ENCODE measurements at regions not wholly inside any gene's neighbourhood (a gene's known extent, or its start where the extent isn't known, plus 50 kb on each side); places are given as distances from the start of the nearest gene placed in this dataset.
"Not testable (repeated sequence)": the region's sequence is repeated elsewhere in the genome, so short reads cannot be mapped to it uniquely, and the experiment has no call there.

- no peak for DNase-seq (ENCODE audit: low read depth)
- H3K4me3 ChIP-seq (ENCODE audit: low read depth, low read length) = no peak overlapping the region
- TF ChIP-seq CTCF (IDR thresholded peaks at IDR 0.05; ENCODE audit: insufficient read depth, low read depth, low read length, missing control alignments) = no peak
Measured at GRCh38 chr1:87426463-87427249, 98.0 kb downstream of the LMO4 start.

GRCh38 chr1:87428367-87428766, 99.7 kb downstream of the LMO4 start:
- no peak for TF ChIP-seq CTCF (IDR thresholded peaks at IDR 0.05; ENCODE audit: insufficient read depth, low read depth, low read length, missing control alignments)
- no peak for DNase-seq (ENCODE audit: low read depth)
- no peak overlapping the region for H3K4me3 ChIP-seq (ENCODE audit: low read depth, low read length)

- no peak for TF ChIP-seq CTCF (IDR thresholded peaks at IDR 0.05; ENCODE audit: insufficient read depth, low read depth, low read length, missing control alignments)
- H3K4me3 ChIP-seq (ENCODE audit: low read depth, low read length) = no peak overlapping the region
- DNase-seq (ENCODE audit: low read depth) = no peak
Measured at GRCh38 chr1:87428883-87429282, 100.2 kb downstream of the LMO4 start.

- no peak for TF ChIP-seq CTCF (IDR thresholded peaks at IDR 0.05; ENCODE audit: insufficient read depth, low read depth, low read length, missing control alignments)
- no peak for DNase-seq (ENCODE audit: low read depth)
- no peak overlapping the region for H3K4me3 ChIP-seq (ENCODE audit: low read depth, low read length)
Measured at GRCh38 chr1:87432685-87433084, 104.0 kb downstream of the LMO4 start.

GRCh38 chr1:87433101-87433500, 104.4 kb downstream of the LMO4 start:
- H3K4me3 ChIP-seq (ENCODE audit: low read depth, low read length); DNase-seq (ENCODE audit: low read depth): not testable (repeated sequence)

GRCh38 chr1:87435484-87435883, 106.8 kb downstream of the LMO4 start:
- no peak for TF ChIP-seq CTCF (IDR thresholded peaks at IDR 0.05; ENCODE audit: insufficient read depth, low read depth, low read length, missing control alignments)
- DNase-seq (ENCODE audit: low read depth) = peak; percentile 68
- H3K4me3 ChIP-seq (ENCODE audit: low read depth, low read length) = no peak overlapping the region

GRCh38 chr1:87436115-87436514, 107.4 kb downstream of the LMO4 start:
- H3K4me3 ChIP-seq (ENCODE audit: low read depth, low read length); DNase-seq (ENCODE audit: low read depth): not testable (repeated sequence)

GRCh38 chr1:87436534-87436933, 107.9 kb downstream of the LMO4 start:
- no peak for TF ChIP-seq CTCF (IDR thresholded peaks at IDR 0.05; ENCODE audit: insufficient read depth, low read depth, low read length, missing control alignments)
- H3K4me3 ChIP-seq (ENCODE audit: low read depth, low read length) = no peak overlapping the region
- DNase-seq (ENCODE audit: low read depth) = no peak
